ENCODE measurements at regions not wholly inside any gene's neighbourhood (a gene's known extent, or its start where the extent isn't known, plus 50 kb on each side); places are given as distances from the start of the nearest gene placed in this dataset.
A peak's percentile ranks its signal among the peaks of the same experiment; 100 is the strongest.
"Not testable (repeated sequence)": the region's sequence is repeated elsewhere in the genome, so short reads cannot be mapped to it uniquely, and the experiment has no call there.

DNA sequence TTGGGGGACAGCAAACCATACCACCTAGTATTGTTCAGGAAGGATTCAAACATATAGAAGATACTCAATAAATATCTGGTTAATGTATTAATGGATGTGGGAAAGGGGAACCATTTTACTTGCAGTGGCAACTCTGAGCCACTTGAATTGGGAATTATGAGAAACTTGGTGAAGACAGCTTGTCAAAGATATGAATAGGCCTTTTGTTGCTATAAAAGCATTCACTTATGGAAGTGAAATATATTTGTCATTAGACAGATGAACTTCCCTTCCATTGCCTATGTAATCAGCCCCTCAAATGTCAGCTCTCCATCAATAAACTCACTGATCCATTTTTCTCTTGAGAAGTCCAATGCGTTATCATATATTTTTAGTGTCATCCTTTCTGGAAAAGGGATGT is 56.1 kb downstream of the GPR85 start:
- DNase-seq = no peak

- DNase-seq = no peak
Observed at GRCh38 chr7:113026941-113027340, 59.7 kb downstream of the GPR85 start.

GRCh38 chr7:113017144-113017857 is 69.3 kb downstream of the GPR85 start:
- DNase-seq = not testable (repeated sequence)

DNA sequence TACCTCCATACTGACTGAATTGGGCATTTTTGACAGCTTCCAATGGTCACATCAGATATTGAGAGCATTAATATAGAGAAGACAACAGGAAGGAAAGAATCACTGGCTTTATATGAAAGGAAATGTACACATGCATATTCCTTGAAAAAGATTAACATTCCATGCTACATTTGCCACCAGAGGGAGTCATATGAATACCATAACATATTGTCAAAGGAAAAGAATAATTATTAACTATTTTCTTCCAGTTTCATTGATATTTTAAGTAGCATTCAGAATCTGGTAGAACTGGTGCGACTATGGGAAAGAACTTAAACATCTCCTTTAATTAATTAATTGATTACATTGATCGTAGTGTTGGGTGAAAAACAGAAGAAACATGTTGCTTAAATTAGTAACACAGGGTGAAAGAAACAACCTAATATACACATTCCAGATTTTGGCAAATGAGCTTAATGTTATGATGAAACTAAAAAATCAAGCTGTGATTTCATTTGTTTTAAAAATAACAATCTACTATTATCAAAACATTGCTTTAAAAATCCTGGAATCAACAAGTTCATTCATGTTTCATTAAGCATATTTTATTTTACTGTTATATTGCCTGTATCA is 71.5 kb downstream of the GPR85 start:
- peak; percentile 40 for DNase-seq

DNA sequence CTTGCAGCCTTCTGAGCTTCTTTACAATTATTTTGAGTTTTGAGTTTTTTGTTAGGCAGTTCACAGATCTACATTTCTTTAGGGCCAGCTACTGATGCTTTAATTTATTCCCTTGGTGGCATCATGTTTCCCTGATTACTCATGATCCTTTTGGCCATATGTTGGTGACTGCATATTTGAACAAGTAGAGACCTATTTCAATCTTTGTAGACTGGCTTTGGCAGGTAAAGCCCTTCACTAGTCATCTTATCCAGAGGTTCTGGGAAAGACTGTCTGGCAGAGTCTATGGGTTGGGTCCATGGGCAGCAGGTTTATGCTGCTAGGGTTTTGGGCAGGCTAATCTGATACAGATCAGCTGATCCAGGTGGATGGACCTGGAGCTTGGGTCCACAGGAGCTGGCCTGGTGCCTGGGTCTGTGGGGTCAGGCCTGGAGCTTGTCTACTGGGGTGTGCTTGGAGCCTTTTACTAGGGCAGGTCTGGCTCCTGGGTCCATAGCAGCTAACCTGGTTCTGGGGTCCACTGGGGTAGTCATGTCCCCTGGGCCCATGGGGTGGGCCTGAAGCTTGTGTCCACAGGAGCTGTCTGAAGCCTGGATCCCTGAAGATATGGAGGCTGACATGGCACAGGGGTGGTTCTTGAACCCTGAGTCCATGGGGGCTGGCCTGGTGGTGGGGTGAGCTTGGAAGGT is 72.7 kb downstream of the GPR85 start:
- DNase-seq = no peak

DNA sequence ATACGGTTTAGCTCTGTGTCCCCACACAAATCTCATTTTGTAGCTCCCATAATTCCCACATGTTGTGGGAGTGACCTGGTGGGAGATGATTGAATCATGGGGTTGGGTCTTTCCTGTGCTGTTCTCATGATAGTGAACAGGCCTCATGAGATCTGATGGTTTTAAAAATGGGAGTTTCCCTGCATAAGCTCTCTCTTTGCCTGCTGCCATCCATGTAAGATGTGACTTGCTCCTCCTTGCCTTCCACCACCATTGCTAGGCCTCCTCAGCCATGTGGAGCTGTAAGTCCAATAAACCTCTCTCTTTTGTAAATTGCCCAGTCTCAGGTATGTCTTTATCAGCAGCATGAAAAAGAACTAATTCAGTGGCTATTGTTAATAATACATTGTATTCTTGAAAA is 73.8 kb downstream of the GPR85 start:
- DNase-seq = not testable (repeated sequence)

DNA sequence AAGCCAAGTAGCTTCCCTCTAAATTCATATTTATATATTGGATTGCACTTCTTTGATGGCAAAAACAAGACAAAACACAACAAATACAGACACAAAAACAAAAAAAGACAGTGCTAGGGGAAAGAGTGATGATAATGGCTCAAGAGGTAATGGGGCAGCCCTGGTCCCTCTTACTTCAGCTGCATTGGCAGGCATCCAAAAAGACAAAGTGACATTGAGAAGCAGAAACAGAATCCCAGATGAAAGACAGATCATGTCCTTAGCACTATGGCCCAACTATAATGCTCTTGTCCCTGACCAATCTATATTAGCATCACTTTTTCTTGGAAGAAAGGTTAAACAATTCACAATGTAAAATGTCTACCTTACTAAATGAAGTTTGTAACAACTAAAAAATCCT is 76.2 kb downstream of the GPR85 start:
- DNase-seq = no peak

DNA sequence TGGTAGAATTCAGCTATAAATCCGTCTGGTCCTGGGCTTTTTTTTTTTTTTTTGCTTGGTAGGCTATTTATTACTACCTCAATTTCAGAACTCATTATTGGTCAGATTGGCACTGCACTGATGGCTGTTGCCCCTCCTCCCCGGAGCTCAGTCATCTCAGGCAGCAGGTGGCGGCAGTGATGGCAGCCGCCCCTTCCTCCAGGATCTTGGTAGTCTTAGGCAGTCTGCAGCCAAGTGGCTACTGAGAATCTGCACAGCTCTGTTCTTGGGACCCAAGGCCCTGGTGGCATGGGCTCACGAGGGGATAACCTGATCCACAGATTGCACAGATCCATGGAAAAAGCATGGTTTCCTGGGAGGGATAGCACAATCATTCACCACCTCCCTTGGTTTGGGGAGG is 77.9 kb downstream of the GPR85 start:
- no peak for DNase-seq

DNA sequence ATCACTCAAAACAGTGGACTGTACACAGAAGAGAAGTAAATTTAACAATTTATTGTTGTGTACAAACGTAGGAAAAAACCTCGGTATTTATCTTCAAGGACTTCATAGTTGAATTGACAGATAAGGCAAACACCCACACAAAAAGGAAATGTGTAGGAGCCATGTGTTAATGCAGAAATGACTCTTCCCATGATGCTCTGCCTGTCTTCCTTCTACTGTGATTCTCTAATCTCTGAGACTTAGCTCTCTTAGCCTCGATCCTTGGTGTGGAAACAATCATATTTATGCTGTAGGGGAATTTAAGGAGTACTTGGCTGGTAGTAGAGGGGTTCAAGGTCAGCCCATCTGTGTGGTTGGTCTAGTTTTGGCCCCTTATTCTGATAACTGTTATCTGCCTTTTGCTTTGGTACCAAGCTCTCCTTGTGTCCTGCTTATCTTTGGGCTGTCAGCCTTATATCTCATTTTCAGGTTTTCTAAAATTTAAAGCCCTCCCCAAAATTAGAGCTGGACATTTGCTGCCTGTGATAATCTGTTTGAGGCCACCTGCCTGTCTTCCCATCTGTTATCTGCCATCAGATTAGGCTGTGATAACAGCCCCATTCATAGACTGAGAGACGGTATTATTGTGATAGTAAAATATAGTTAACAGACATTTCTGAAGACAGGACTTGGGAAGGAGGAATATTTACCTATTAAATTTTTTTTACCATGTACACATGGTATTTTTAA is 81.7 kb downstream of the GPR85 start:
- DNase-seq = no peak

GRCh38 chr7:113000316-113001020 is 86.2 kb downstream of the GPR85 start:
- DNase-seq = no peak

DNA sequence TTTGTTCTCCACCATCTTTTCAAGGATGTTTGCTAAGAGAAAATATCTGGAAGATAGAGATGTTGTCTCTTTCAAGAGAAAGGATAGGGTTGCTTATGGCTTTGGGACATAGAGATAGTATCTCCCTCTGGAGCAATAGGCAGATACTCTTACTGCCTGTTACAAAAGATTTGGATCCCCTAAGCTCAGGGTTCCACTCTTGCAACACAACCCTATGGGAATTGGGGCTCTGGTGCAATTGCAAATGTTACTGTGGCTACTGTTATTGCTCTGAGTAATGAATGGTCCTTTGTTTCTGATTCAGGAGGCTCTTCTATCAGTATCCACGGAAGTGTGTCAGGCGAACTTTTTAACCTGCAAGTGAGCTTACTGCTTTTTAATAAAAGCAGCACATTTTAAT is 88.8 kb downstream of the GPR85 start:
- no peak for DNase-seq

DNA sequence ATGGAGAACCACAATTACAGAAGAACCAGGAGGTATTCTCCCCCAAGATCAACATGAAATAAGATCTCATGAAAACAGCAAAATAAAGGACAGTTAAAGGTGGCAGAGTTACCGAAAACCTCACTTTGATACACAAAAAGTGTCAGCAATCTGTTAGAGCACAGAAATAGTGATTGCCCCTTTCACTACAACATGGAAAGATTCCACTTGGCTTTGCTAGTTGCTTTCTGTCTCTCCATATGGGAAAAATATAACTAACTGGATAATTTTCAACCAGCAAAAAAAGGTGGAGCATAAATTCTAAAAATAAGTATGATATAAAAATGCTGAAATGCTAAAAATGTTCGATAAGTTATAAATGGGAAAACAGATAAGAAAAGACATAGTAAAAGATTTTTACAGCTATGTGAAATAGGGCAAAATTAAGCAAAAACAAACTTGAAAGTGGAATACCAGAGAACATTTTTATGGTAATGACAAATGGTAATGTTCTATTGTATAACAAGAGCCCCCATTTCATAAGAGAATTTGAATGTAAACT is 90.2 kb downstream of the GPR85 start:
- peak; percentile 12 for DNase-seq

- DNase-seq = peak; percentile 82
Observed at GRCh38 chr7:112995059-112995824, 91.4 kb downstream of the GPR85 start.

DNA sequence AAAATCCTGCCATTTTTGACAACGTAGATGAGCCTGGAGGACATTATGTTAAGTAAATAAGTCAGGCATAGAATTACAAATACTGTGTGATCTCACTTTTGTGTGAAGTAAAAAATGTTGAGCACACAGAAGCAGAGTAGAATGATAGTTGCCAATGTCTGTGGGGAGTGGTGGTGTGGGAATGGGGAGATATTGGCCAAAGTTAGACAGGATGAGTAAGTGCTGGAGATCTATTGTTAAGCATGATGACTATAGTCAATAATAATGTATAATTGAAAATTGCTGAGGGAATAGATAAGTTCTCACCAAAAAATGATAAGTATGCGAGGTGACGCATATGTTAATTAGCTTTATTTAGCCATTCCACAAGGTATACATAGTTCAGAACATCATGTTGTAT is 92.0 kb downstream of the GPR85 start:
- DNase-seq = peak; percentile 67

GRCh38 chr7:112990624-112991023 is 96.0 kb downstream of the GPR85 start:
- DNase-seq = peak; percentile 14

- no peak for DNase-seq
Observed at GRCh38 chr7:112989531-112989930, 97.1 kb downstream of the GPR85 start.

DNA sequence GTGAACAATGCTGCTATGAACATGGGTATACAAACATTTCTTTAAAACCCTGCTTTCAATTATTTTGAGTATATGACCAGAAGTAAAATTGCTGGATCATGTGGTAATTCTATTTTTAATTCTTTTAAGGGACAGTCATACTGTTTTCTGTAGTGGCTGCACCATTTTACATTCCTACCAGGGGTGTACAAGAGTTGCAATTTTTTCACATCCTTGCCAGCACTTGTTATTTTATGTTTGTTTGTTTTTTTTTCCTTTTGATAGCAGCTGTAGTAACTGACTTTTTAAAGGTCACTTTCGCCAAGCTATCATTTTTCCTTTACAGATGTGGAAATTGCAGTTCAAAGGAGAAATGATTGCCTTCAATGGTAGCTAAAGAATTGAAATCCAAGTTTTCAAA is 99.5 kb downstream of the GPR85 start:
- peak; percentile 17 for DNase-seq

- DNase-seq = peak; percentile 78
Observed at GRCh38 chr7:112986256-112987031, 100.2 kb downstream of the GPR85 start.

DNA sequence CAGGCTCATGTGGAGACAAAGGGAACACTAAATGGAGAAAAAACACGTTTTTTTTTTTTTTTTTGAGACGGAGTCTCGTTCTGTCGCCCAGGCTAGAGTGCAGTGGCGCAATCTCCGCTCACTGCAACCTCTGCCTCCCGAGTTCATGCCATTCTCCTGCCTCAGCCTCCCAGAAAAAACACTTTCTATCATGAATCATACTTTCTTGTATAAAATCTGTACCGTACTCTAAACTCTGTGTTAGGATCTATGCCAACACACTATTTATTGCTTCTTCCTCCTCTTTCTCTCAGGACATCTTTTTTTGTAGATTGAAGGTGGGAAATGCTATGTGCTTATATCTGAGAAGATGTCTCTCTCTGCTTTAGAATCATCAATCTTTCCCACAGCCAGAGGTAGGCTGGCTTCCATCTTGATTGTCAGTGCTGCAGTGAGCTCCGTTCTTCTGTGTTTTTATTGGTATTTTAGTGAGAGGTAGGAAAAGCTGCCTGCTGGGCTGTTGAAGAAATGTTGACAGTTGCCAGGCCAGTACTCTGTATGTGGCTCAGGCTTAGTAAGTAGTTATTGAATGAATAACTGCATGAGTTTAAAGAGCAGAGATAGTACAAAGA is 101.1 kb downstream of the GPR85 start:
- peak; percentile 67 for DNase-seq

- no peak for DNase-seq
Observed at GRCh38 chr7:112982441-112983063, 104.1 kb downstream of the GPR85 start.

Measured in fibroblast of skin of scalp (primary cell).